GM18861 (cell line): ENCODE measurements at regions not wholly inside any gene's neighbourhood (a gene's known extent, or its start where the extent isn't known, plus 50 kb on each side); places are given as distances from the start of the nearest gene placed in this dataset.
"Not testable (repeated sequence)": the region's sequence is repeated elsewhere in the genome, so short reads cannot be mapped to it uniquely, and the experiment has no call there.

ENCODE experiments used
- ATAC-seq: cut with Tn5 transposase; IDR thresholded peaks from one replicate; pipeline ENCODE4 v1.9.1; 2021; ENCODE audit not compliant: unreplicated experiment

GRCh38 chr18:6521803-6522418 is 107.2 kb upstream of the L3MBTL4 start:
- no peak for ATAC-seq

- no peak for ATAC-seq
Measured at GRCh38 chr18:6525604-6526003, 110.9 kb upstream of the L3MBTL4 start.

- ATAC-seq: no peak
Measured at GRCh38 chr18:6537475-6537874, 122.8 kb upstream of the L3MBTL4 start.

- ATAC-seq: not testable (repeated sequence)
Measured at GRCh38 chr18:6541131-6541679, 126.5 kb upstream of the L3MBTL4 start.

- no peak for ATAC-seq
Measured at GRCh38 chr18:6542296-6542695, 127.6 kb upstream of the L3MBTL4 start.

- ATAC-seq: no peak
Measured at GRCh38 chr18:6543330-6543908, 128.7 kb upstream of the L3MBTL4 start.

GRCh38 chr18:6546229-6546628 is 131.5 kb upstream of the L3MBTL4 start:
- no peak for ATAC-seq

- ATAC-seq: no peak
Measured at GRCh38 chr18:6547476-6547875, 132.8 kb upstream of the L3MBTL4 start.

- no peak for ATAC-seq
Measured at GRCh38 chr18:6553234-6553900, 138.7 kb upstream of the L3MBTL4 start.

- ATAC-seq: no peak
Measured at GRCh38 chr18:6557057-6557769, 142.5 kb upstream of the L3MBTL4 start.

- ATAC-seq: no peak
Measured at GRCh38 chr18:6557770-6558248, 143.1 kb upstream of the L3MBTL4 start.

GRCh38 chr18:6558446-6559156 is 143.9 kb upstream of the L3MBTL4 start:
- ATAC-seq: no peak

GRCh38 chr18:6559296-6559695 is 144.6 kb upstream of the L3MBTL4 start:
- ATAC-seq: no peak

- no peak for ATAC-seq
Measured at GRCh38 chr18:6561016-6561415, 146.3 kb upstream of the L3MBTL4 start.

GRCh38 chr18:6561420-6561861 is 146.7 kb upstream of the L3MBTL4 start:
- ATAC-seq: no peak

- no peak for ATAC-seq
Measured at GRCh38 chr18:6561862-6562291, 147.2 kb upstream of the L3MBTL4 start.

- ATAC-seq: no peak
Measured at GRCh38 chr18:6563896-6564295, 149.2 kb upstream of the L3MBTL4 start.

- ATAC-seq: no peak
Measured at GRCh38 chr18:6564950-6565814, 150.5 kb upstream of the L3MBTL4 start.

GRCh38 chr18:6565815-6566081 is 151.0 kb upstream of the L3MBTL4 start:
- no peak for ATAC-seq

GRCh38 chr18:6566338-6566911 is 151.7 kb upstream of the L3MBTL4 start:
- ATAC-seq: no peak
